OCI-LY1 (cell line): ENCODE measurements at regions not wholly inside any gene's neighbourhood (a gene's known extent, or its start where the extent isn't known, plus 50 kb on each side); places are given as distances from the start of the nearest gene placed in this dataset.
A peak's percentile ranks its signal among the peaks of the same experiment; 100 is the strongest.

ENCODE experiments used
- H2AFZ ChIP-seq: fragments of 200-600 bp; sonication (generic), shearing (Covaris generic); 2 replicates; pipeline ENCODE4 v1.6.0; 2014; ENCODE audit warnings: antibody characterized with exemption, mild to moderate bottlenecking, low read length
- H3F3A ChIP-seq: fragments of 200-600 bp; sonication (generic), shearing (Covaris generic); 2 replicates; pipeline ENCODE4 v1.6.0; 2014; ENCODE audit warnings: mild to moderate bottlenecking, antibody characterized with exemption, low read length, moderate library complexity; ENCODE audit not compliant: insufficient read depth
- H3K27ac ChIP-seq: fragments of 200-600 bp; sonication (generic); 2 replicates; pipeline ENCODE4 v1.5.1; 2014; ENCODE audit warnings: low read length, mixed run types, mild to moderate bottlenecking, low read depth; ENCODE audit not compliant: poor library complexity, severe bottlenecking
- H3K27me3 ChIP-seq: fragments of 200-600 bp; sonication (generic); 2 replicates; pipeline ENCODE4 v1.6.0; 2014; ENCODE audit warnings: antibody characterized with exemption, mild to moderate bottlenecking, low read length, moderate library complexity; ENCODE audit not compliant: insufficient read depth
- H3K36me3 ChIP-seq: fragments of 200-600 bp; sonication (generic); 2 replicates; pipeline ENCODE4 v1.6.1; 2014; ENCODE audit warnings: mild to moderate bottlenecking, antibody characterized with exemption, low read length, moderate library complexity, mixed read lengths; ENCODE audit not compliant: insufficient read depth
- H3K4me1 ChIP-seq: fragments of 200-600 bp; sonication (generic); 2 replicates; pipeline ENCODE4 v1.5.1; 2014; ENCODE audit warnings: mild to moderate bottlenecking, low read length, moderate library complexity; ENCODE audit not compliant: insufficient read depth, severe bottlenecking
- H3K4me2 ChIP-seq: fragments of 200-600 bp; sonication (generic), shearing (Covaris generic); 2 replicates; pipeline ENCODE4 v1.6.1; 2014; ENCODE audit warnings: low read length
- H3K4me3 ChIP-seq: fragments of 200-600 bp; sonication (generic); 2 replicates; pipeline ENCODE4 v1.5.1; 2014; ENCODE audit warnings: low read length, low read depth, mild to moderate bottlenecking, mixed read lengths; ENCODE audit not compliant: poor library complexity, severe bottlenecking
- H3K79me2 ChIP-seq: fragments of 200-600 bp; shearing (Covaris generic); 2 replicates; pipeline ENCODE4 v1.6.1; 2016; ENCODE audit warnings: mixed run types, low read length, mixed read lengths; ENCODE audit not compliant: insufficient read depth
- H3K9ac ChIP-seq: fragments of 200-600 bp; sonication (generic), shearing (Covaris generic); 2 replicates; pipeline ENCODE4 v1.6.1; 2014; ENCODE audit warnings: mild to moderate bottlenecking, low read length, mixed read lengths
- H3K9me2 ChIP-seq: fragments of 200-600 bp; sonication (generic), shearing (Covaris generic); 2 replicates; pipeline ENCODE4 v1.6.1; 2014; ENCODE audit warnings: low read depth, mild to moderate bottlenecking, low read length, mixed read lengths
- H3K9me3 ChIP-seq: fragments of 200-600 bp; shearing (Covaris generic); 2 replicates; pipeline ENCODE4 v1.6.1; 2014; ENCODE audit warnings: low read length, mixed read lengths
- H4K20me1 ChIP-seq: fragments of 200-600 bp; sonication (generic), shearing (Covaris generic); 2 replicates; pipeline ENCODE4 v1.6.0; 2016; ENCODE audit warnings: mild to moderate bottlenecking, low read length; ENCODE audit not compliant: insufficient read depth
- EZH2 ChIP-seq: fragments of 200-600 bp; sonication (generic), shearing (Covaris generic); IDR thresholded peaks from 2 replicates; pipeline ENCODE4 v1.8.0; 2017; ENCODE audit warnings: borderline replicate concordance, mixed run types, mild to moderate bottlenecking, antibody characterized with exemption, low read length, moderate library complexity, mixed read lengths
- TF ChIP-seq, protein P1 (sequence below): fragments of 200-600 bp; sonication (generic), shearing (Covaris generic); IDR thresholded peaks from 2 replicates; pipeline ENCODE4 v1.5.1; 2017; ENCODE audit warnings: mild to moderate bottlenecking, antibody characterized with exemption, low read length, moderate library complexity, mixed read lengths

DNA sequence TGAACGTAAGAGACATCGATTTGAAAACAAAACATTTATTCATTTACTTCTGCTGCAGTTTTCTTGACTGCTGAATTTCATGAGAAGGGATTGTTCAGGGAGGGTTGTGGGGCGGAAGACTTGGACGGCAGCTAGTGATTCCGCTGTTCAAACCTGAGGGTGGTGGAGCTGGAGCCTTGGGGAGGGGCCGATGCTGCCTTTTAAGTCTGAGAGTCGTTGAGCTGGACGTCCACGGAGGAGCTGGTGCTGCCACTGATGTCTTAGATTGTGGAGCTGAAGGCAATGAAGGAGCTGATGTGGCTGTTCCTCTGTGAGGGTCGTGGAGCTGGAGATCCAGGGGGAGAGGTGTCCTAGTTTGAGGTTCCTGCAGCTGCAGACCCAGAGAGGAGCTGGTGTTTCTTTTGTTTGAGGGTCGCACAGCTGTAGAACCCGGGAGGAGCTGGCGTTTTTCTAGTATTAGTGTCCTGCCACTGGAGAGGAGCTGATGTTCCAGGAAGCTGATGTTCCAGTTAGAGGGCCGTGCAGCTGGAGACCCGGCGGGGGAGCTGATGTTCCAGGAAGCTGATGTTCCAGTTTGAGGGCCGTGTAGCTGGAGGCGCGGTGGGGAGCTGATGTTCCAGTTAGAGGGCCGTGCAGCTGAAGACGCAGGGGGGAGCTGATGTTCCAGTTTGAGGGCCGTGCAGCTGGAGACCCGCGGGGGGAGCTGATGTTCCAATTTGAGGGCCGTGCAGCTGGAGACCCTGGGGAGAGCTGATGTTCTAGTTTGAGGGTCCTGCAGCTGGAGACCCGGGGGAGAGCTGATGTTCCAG is 150.9 kb downstream of the RTP5 start:
- Histone ChIP-seq H3K27ac (no peak overlapping the region), H4K20me1 (no peaks in the 10 kb centered on the region), H3K79me2 (no peaks in the 10 kb centered on the region), H3K9ac (no peak overlapping the region), H3K36me3 (no peaks in the 10 kb centered on the region), H3K9me3 (no peaks in the 10 kb centered on the region), H3K27me3 (no peaks in the 10 kb centered on the region), H3K9me2 (no peaks in the 10 kb centered on the region), H3K4me2 (no peak overlapping the region), H3F3A (no peaks in the 10 kb centered on the region), H2AFZ (no peak overlapping the region), H3K4me3 (no peak overlapping the region), H3K4me1 (no peaks in the 10 kb centered on the region)
- TF ChIP-seq, protein P1, sequence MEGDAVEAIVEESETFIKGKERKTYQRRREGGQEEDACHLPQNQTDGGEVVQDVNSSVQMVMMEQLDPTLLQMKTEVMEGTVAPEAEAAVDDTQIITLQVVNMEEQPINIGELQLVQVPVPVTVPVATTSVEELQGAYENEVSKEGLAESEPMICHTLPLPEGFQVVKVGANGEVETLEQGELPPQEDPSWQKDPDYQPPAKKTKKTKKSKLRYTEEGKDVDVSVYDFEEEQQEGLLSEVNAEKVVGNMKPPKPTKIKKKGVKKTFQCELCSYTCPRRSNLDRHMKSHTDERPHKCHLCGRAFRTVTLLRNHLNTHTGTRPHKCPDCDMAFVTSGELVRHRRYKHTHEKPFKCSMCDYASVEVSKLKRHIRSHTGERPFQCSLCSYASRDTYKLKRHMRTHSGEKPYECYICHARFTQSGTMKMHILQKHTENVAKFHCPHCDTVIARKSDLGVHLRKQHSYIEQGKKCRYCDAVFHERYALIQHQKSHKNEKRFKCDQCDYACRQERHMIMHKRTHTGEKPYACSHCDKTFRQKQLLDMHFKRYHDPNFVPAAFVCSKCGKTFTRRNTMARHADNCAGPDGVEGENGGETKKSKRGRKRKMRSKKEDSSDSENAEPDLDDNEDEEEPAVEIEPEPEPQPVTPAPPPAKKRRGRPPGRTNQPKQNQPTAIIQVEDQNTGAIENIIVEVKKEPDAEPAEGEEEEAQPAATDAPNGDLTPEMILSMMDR, result peak; percentile 27; the same call in 1 of the 2 replicates
- no peak for TF ChIP-seq EZH2

DNA sequence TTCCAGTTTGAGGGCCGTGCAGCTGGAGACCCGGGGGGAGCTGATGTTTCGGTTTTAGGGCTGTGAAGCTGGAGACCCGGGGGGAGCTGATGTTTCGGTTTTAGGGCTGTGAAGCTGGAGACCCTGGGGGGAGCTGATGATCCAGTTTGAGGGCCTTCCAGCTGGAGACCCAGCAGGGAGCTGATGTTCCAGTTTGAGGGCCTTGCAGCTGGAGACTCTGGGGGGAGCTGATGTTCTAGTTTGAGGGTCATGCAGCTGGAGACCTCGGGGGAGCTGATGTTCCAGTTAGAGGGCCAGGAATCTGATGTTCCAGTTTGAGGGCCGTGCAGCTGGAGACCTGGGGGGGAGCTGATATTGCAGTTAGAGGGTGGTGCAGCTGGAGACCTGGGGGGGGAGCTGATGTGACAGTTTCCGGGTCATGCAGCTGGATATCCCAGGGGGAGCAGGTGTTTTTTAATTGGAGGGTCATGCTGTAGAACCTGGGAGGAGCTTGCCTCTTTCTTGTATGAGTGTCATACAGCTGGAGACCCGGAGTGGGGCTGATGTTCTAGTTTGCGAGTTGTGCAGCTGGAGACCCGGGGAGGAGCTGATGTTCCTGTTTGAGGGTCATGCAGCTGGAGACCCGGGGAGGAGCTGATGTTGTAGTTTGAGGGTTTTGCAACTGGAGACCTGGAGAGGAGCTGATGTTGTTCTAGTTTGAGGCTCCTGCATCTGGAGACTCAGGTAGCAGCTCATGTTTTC is 153.2 kb downstream of the RTP5 start:
- Histone ChIP-seq H4K20me1 (no peaks in the 10 kb centered on the region), H2AFZ (no peak overlapping the region), H3F3A (no peaks in the 10 kb centered on the region), H3K27me3 (no peaks in the 10 kb centered on the region), H3K4me2 (no peak overlapping the region), H3K79me2 (no peaks in the 10 kb centered on the region), H3K9ac (no peak overlapping the region), H3K27ac (no peak overlapping the region), H3K4me1 (no peaks in the 10 kb centered on the region), H3K9me3 (no peaks in the 10 kb centered on the region), H3K9me2 (no peaks in the 10 kb centered on the region), H3K36me3 (no peaks in the 10 kb centered on the region), H3K4me3 (no peak overlapping the region)
- TF ChIP-seq, protein P1, result no peak
- TF ChIP-seq EZH2, result no peak

DNA sequence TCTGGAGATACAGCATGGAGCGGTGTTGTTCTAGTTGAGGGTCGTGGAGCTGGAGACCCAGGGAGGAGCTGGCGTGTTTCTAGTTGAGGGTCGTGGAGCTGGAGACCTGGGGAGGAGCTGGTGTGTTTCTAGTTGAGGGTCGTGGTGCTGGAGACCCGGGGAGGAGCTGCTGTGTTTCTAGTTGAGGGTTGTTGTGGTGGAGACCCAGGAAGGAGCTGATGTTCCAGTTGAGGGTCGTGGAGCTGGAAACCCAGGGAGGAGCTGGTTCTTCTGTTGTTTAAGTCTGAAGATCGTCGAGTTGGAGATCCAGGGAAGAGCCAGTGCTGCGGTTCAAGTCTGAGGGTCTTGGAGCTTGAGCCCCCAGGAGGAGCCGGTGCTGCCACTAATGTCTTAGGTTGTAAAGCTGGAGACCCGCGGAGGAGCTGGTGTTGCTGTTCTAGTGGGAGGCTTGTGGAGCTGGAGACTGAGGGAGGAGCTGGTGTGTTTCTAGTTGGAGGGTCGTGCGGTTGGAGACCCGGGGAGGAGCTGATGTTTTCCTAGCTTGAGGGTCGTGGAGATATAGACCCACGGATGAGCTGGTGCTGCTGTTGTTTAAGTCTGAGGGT is 155.3 kb downstream of the RTP5 start:
- H3K4me2 ChIP-seq, result no peak overlapping the region
- H3K4me1 ChIP-seq, result no peaks in the 10 kb centered on the region
- H3K9me3 ChIP-seq, result no peaks in the 10 kb centered on the region
- H3K36me3 ChIP-seq, result no peaks in the 10 kb centered on the region
- no peak overlapping the region for H2AFZ ChIP-seq
- TF ChIP-seq, protein P1, result no peak
- TF ChIP-seq EZH2, result no peak
- no peaks in the 10 kb centered on the region for H3F3A ChIP-seq
- no peak overlapping the region for H3K27ac ChIP-seq
- H3K9me2 ChIP-seq, result no peaks in the 10 kb centered on the region
- H3K4me3 ChIP-seq, result no peak overlapping the region
- no peaks in the 10 kb centered on the region for H3K79me2 ChIP-seq
- no peaks in the 10 kb centered on the region for H3K27me3 ChIP-seq
- no peak overlapping the region for H3K9ac ChIP-seq
- no peaks in the 10 kb centered on the region for H4K20me1 ChIP-seq
